ENCODE measurements at regions not wholly inside any gene's neighbourhood (a gene's known extent, or its start where the extent isn't known, plus 50 kb on each side); places are given as distances from the start of the nearest gene placed in this dataset.

DNA sequence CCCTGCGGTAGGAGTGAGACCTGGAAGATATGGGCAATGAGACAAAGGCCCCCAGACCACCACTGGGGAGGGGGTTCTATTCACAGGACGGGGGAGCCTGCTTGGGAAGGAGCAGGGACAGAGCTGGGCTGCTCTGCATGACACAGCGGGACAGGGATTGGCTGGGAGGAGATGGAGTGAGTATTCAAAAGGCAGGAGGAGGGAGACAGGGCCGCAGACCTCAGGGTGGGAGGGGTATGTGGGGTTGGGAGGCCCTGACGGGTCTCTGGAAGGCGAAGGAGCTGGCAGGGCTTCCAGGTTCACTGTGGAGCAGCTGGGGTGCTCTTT lies 60.8 kb upstream of the RPS6KA2 start:
- no peak for DNase-seq

DNA sequence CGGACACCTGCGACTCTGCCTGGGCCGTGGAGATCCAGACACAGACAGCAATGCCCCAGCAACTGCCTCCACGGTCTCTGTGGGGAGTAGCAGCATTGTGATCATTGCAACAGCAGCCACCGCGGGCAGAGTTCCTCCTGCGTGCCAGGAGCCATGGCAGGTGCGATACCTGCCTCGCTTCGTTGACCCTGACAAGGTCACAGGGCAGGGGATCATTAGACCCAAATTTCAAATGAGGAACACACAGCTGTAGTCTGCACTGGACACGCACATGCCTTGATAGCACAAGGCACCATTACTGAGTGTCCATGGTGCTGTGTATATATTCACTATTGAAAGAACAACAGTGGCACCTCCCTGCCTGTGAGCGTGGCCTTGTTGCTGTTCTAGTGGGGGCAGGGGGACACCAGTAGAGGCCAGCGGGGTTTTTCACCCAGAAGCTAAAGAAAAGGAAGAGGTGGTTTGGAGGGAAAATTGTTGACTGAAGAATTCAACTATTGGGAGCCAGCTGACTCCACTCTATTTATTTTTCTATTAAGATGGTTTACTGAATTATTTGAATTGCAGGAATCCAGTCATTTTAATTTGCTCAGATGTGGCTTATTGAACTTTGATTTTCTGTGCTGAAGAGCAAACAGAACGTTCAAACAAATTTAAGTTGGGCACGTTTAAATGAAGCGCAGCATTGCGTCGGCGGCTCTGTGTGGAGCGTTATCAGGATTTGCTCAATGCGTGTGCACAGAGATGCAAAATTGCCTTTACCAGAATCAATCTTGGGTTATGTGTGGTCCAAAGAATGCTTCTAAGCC lies 60.2 kb upstream of the RPS6KA2 start:
- no peak for DNase-seq

DNA sequence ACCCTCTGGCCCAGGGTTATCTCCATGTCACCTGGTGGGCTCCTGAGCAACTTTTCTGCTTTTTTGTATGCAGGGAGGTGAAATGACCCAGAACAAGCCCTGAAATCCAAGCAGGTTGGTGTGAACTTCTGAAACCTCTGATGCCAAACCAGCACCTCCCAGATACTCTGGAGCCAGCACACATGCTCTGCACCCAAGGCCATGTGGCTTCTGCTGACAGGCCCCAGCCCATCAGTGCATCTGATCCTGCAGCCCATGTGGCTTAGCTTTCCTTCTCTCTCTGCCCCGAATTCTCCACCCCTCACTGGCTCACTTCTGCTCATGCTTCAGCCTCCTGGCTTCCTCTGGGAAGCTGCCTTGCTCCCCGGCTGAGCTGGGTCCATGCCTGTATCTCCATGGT lies 59.3 kb upstream of the RPS6KA2 start:
- no peak for DNase-seq

DNA sequence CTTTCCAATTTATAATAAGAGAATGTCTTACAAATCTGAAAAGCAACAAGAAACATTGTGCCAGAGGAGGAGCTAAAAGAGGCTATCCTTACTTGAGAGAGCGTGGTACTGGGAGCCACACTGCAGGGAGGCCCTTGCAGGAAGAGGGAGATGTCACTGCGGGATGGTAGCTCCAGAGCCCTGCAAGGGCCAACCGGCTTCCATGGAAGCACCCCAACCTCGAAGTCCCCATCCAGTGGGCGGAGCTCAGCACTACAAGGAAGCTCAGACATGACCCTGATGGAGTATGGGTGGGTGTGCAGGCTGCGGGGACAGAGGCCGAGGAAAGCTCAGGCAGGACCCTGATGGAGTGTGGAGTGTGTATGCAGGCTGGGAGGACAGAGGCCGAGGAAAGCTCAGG lies 57.8 kb upstream of the RPS6KA2 start:
- DNase-seq: no peak

DNA sequence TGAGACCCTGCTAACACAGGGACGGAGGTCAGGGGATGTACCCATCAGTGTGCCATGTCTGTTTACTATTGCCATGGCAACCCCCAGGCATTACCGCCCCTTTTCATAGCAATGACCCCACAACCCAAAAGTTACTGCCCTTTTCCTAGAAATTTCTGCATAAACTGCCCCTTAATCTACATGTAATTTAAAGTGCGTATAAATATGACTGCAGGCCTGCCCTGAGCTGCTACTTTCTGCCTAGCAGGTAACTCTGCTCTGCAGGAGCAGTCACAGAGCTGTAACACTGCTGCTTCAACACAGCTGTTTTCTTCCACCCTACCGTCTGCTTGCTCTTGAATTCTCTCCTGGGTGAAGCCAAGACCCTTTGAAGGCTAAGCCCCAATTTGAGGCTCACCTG lies 57.1 kb upstream of the RPS6KA2 start:
- DNase-seq: no peak

DNA sequence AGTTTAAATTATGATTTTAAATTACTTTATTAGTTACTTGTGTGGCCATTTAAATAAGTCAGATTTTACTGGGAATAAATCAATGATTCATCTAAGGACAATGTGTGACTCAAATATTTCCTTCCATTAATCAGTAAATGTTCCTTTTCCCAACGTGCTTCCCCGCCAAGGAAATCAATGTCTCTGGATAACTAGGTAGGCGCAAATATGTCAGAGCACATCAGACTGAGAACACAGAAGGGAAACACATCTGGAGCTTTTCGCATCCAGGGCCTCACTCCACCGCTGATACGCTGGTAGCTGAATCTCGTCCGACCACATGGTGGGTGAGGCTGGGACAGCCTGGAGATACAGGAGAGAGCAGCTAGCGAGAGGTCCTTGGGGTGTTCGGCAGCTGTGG lies 56.4 kb upstream of the RPS6KA2 start:
- no peak for DNase-seq

DNA sequence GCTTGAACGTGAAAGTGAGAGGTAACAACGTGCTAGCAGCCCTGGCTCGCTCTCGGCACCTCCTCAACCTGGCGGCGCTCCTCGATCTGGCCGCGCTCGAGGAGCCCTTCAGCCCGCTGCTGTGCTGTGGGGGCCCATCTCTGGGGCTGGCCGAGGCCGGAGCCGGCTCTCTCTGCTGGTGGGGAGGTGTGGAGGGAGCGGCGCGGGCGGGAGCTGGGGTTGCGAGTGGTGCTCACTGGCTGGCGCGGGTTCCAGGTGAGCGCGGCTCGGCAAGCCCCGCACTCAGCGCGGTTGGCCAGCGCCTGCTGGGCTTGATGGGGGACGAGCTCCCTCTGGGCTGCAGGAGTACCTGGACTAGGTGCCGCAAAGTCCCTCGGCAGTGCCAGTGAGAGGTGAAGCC lies 52.5 kb upstream of the RPS6KA2 start:
- DNase-seq: no peak

DNA sequence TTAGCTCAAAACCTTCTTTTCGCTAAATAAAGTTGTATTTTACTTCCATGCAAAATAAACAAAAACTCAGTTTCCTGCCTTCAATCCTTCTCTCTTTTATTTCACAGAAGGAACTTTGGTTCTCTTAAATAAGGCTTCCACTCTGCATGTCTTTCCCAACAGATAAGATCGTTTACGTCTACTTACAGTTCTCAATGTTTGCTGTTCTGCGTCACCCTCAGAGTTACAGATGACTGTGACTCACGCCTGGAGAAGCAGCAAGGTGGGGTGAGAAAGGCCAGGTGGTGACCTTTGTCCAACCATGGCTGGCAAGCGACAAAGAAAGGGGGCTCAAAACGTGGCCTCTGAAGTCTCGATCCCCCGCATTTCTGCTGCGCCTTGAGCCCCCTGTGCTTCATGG lies 51.4 kb upstream of the RPS6KA2 start:
- no peak for DNase-seq

DNA sequence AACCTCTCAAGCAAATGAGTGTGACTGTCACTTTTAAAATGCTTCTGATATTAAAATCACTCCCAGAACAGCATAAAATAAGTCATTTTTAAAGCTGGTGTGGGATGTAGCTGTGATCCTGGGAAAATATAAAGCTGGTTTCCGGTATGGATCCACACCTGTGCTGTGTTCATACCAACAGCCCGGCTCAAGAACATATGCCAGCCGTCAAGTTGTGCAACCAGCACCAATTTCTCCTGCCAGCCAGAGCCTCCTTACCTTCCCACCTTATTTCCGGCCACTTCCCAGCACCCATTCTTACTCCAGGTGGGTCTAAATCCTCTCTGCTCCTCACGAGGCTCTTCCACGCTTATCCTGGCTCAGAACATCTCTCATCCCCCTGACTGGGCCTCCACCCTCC lies 50.9 kb upstream of the RPS6KA2 start:
- no peak for DNase-seq
